ENCODE measurements at regions not wholly inside any gene's neighbourhood (a gene's known extent, or its start where the extent isn't known, plus 50 kb on each side); places are given as distances from the start of the nearest gene placed in this dataset.

- TF ChIP-seq CTCF (conservative IDR thresholded peaks at IDR 0.05; ENCODE audit: low read length), result no peak
- no peak for TF ChIP-seq EZH2phosphoT487 (IDR thresholded peaks at IDR 0.05; ENCODE audit: borderline replicate concordance)
These were observed 262.3 kb upstream of the HES1 start for GRCh38 chr3:193873426-193874201.
